C4-2B (cell line): ENCODE measurements at regions not wholly inside any gene's neighbourhood (a gene's known extent, or its start where the extent isn't known, plus 50 kb on each side); places are given as distances from the start of the nearest gene placed in this dataset.

Experiments used
- H3K27ac ChIP-seq: fragments of 450-650 bp; 2 replicates; pipeline ENCODE4 v1.5.1; 2017
- CTCF ChIP-seq: fragments of 450-650 bp; conservative IDR thresholded peaks from 2 replicates; pipeline ENCODE4 v1.5.1; 2017; ENCODE audit warnings: mild to moderate bottlenecking
- ZFX ChIP-seq: fragments of 450-650 bp; IDR thresholded peaks from 2 replicates; pipeline ENCODE4 v1.6.1; 2017

- no peak for TF ChIP-seq ZFX
- no peak for TF ChIP-seq CTCF
- no peak overlapping the region for H3K27ac ChIP-seq
Measured at GRCh38 chr19:46962030-46962570, 57.5 kb upstream of the NPAS1 start.

- no peak for TF ChIP-seq CTCF
- no peak for TF ChIP-seq ZFX
- no peak overlapping the region for H3K27ac ChIP-seq
Measured at GRCh38 chr19:46963093-46963734, 56.4 kb upstream of the NPAS1 start.

- TF ChIP-seq CTCF = no peak
- TF ChIP-seq ZFX = no peak
- H3K27ac ChIP-seq = peak overlapping the region; percentile 47
Measured at GRCh38 chr19:46967578-46968032, 52.0 kb upstream of the NPAS1 start.
